Activated effector memory CD4-positive, alpha-beta T cell treated with Interleukin-2 at 50 U/mL for 16 hours (primary cell): ENCODE measurements at regions not wholly inside any gene's neighbourhood (a gene's known extent, or its start where the extent isn't known, plus 50 kb on each side); places are given as distances from the start of the nearest gene placed in this dataset.
"Not testable (repeated sequence)": the region's sequence is repeated elsewhere in the genome, so short reads cannot be mapped to it uniquely, and the experiment has no call there.

Experiments used
- DNase-seq: peaks from one replicate; pipeline ENCODE4 v3.0.0-alpha.2; 2020

- no peak for DNase-seq
Measured at GRCh38 chr6:2361195-2361594, 115.8 kb upstream of the GMDS start.

GRCh38 chr6:2360716-2361115, 115.3 kb upstream of the GMDS start:
- DNase-seq, result no peak

DNA sequence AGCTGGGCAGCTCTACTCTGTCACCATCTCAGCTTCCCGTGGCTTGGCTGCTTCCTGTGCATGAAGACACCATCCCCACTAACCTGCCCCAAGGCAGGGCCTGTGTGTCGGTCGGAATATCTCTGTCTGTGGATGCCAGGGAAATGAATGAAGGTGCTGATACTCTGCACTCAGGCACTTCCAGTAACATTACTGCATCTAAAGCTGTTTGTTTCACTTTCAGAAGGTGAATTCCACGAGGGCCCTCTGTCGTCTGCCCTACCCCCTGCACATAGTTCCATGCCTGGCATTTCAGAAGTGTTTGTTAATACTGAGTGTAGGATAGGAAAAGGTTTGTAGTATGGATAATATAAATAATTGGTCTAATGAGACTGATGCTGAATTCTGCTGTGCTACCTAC, 114.7 kb upstream of the GMDS start:
- DNase-seq, result no peak

GRCh38 chr6:2355150-2355549, 109.7 kb upstream of the GMDS start:
- DNase-seq, result no peak

- no peak for DNase-seq
Measured at GRCh38 chr6:2354138-2354491, 108.7 kb upstream of the GMDS start.

DNA sequence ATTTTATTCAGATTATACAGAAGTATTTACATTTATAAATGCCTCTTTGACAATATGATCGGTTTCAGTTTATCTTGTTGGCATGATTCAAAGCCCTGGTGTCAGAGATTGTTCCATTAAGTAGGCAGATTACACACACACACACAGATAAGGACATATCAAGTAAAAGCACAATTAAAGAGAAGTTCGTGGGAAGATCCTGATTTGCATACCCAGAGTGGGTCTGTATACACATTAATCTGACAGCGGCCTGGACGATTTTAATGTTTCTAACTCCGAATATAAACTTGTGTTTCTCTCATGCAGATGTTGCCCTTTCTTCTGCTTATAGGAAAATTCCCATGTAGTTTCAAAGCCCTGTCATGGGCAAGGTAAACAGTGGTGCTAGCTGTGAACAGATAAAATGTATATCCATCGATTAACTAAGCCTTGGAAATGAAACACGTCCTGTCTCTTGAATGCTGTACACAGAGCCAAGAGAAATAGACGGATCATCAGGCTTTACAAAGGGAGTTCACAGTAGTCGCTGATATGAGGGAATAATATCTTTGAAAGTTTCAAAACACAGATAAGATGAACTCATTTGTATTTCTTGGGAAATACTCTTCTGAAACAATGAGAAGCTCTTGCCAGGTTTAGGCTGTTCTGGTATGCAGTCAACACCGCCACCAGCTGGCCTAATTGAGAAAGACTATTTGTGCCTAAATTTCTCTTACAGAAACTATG, 108.2 kb upstream of the GMDS start:
- DNase-seq, result no peak

DNA sequence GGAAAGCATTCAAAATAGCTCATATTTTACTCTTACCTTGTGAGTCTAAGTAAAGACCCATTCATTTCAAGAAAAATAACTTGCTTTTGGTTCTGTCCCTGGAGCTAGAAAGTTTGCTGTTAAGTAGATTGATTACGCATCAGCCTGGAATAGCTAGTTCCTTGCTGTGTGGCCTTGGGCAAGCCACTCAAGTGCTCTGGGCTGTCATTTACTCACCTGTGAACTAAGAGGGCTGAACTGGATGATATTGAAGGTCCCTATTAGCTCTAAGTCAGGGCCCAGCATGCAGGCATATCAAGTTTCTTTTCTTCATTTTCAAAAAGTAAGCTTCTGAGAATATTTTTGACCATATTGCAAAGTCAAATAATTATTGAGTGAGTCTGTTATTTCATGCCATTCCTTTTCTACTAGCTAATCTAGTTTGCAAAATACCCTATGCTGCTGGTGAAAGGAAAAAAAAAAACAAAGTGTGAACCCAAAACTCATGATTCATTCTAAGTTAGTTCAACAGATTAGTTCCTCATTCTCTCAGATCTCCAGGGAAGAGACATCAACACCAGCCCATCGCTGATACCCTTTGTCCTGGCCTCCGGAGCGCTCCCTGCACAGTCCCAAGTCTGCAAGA, 106.5 kb upstream of the GMDS start:
- DNase-seq, result no peak

DNA sequence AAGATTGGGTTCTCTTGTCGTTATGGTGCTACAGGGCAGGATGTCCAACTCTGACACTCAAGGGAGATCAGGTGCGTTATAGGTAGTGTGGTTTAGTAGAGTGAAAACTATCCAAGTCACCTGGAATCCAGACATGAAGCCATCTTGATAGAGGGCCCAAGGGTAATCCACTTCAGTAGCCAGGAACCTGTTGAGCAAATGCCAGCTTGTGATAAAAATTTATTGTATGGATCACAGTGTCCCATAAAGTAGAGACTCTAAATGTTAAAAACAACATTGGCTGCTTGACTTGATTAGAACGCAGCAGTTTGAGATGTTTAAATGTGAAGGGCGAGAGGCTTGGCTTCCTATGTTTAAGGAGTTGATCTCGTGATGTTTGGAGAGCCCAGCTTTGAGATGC, 105.7 kb upstream of the GMDS start:
- DNase-seq, result no peak

- no peak for DNase-seq
Measured at GRCh38 chr6:2346078-2346477, 100.7 kb upstream of the GMDS start.

DNA sequence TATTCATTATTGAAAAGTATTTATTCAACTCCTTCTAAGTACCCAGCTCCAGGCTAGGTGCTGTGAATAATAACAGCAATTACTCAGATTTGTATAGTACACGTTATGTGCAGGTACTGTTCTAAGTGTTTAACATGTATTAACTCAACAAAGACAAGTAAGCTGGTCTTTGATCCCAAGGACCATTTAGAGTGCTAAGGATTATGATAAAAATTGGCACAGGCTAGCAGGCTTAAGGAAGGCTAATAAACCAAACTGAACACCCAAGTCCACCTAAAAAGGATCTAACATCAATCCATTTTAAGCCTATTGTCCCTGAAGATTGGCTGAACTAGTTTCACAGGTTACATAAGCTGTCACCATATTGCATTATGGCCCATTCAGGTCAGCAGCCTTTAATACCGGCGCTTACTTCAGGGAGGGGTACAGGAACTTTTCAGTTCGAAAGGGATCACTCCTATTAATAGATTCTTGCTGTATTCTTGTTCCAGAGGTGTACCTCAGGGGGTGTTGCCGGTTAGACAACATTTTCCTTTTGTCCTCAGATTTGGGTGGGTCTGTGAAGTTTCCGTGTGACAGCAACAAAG, 99.0 kb upstream of the GMDS start:
- no peak for DNase-seq

- no peak for DNase-seq
Measured at GRCh38 chr6:2327591-2327990, 82.2 kb upstream of the GMDS start.

DNA sequence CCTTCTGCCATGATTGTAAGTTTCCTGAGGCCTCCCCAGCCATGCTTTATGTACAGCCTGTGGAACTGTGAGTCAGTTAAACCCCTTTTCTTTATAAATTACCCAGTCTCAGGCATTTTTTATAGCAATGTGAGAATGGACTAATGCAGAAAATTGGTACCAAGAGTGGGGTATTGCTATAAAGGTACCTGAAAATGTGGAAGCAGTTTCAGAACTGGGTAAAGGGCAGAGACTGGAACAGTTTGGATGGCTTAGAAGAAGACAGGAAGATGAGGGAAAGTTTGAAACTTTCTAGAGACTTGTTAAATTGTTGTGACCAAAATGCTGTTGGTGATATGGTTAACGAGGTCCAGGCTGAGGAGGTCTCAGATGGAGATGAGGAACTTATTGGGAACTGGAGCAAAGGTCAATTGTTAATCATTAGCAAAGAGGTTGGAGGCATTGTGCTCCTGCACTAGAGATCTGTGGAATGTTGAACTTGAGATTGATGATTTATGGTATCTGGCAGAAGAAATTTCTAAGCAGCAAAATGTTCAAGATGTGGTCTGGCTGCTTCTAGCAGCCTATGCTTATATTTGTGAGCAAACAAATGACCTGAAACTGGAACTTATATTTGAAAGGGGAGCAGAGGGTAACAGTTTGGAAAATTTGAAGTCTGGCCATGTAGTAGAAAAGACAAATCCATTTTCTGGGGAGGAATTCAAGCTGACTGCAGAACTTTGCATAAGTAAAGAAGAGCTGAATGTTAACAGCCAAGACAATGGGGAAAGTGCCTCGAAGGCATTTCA, 79.0 kb upstream of the GMDS start:
- DNase-seq, result no peak

DNA sequence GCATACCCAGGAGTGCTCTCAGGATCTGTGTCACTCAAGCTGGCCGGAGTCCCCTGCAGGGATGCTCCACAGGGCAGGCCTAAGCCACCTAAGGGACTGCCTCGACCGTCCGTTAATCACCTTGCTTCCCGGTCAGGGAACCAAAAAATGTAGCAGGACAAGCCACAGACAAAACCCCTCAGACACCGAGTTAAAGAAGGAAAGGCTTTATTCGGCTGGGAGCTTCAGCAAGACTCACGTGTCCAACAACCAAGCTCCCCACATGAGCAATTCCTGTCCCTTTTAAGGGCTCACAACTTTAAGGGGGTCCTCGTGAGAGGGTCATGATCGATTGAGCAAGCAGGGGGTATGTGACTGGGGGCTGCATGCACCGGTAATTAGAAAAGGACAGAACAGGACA, 72.1 kb upstream of the GMDS start:
- DNase-seq, result not testable (repeated sequence)

DNA sequence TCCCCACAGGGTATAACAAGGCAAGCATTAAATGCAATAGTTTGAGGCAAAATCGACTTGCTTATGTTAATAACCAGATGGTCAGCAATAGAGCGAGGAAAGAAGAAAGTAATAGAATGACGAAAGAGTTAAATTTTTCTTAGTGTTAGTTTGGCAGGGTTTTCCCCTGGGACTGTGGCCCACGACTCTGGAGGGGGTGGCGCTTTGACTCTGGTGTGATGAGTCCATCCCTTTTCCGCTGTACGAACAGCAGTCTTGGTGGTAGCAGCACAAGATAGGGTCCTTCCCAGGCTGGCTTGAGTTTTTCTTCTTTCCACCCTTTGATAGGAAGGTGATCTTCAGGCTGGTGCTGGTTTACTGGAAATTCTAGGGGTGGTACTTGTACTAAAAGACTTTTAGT, 69.2 kb upstream of the GMDS start:
- DNase-seq, result no peak

- no peak for DNase-seq
Measured at GRCh38 chr6:2310042-2310441, 64.6 kb upstream of the GMDS start.

DNA sequence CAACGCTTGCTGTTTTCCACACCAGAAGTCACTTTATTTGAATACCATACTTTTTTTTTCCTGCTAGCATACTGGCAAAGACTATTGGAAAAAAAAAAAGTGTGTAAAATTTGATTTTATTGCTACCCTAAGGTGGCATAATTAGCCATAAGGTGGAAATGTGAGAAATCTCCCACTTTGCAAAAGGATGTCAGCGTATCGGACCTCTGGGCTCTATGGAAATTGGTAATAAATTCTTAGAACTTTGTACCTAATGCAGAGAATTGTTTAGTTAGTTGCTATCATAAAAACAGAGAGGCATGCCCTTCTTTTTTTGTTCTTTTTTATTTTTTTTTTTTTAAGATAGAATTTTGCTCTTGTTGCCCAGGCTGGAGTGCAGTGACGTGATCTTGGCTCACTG, 63.7 kb upstream of the GMDS start:
- DNase-seq, result no peak

DNA sequence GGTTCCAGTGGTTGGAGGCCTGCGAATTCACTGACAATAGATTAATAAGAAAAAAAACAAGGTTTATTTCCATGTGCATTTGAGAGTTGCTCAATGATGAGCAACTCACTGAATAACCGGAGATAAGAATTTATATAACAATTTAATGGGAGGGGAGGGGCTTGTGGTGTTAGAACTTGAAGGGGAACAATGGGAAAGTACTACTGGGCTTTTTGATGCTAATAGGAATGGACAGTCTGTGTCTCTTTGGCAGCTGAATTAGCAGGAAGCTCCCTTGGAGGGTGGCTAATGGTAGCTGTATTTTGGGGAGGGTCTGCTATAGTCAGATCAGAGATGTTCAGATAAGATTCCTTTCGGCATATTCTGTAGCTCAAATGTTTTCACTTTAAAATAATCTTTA, 62.4 kb upstream of the GMDS start:
- DNase-seq, result no peak

DNA sequence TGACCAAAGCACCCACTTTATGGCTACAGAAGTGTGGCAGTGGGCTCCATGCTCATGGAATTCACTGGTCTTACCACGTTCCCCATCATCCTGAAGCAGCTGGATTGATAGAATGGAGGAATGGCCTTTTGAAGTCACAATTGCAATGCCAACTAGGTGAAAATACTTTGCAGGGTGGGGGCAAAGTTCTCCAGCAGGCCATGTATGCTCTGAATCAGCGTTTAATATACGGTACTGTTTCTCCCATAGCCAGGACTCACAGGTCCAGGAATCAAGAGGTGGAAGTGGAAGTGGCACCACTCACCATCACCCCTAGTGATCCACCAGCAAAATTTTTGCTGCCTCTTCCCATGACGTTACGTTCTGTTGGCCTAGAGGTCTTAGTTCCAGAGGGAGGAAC, 60.5 kb upstream of the GMDS start:
- no peak for DNase-seq

DNA sequence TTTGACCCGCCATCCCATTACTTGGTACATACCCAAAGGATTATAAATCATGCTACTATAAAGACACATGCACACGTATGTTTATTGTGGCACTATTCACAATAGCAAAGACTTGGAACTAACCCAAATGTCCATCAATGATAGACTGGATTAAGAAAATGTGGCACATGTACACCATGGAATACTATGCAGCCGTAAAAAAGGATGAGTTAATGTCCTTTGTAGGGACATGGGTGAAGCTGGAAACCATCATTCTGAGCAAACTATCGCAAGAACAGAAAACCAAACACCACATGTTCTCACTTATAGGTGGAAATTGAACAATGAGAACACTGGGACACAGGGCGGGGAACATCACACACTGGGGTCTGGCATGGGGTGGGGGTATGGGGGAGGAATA, 57.1 kb upstream of the GMDS start:
- not testable (repeated sequence) for DNase-seq

DNA sequence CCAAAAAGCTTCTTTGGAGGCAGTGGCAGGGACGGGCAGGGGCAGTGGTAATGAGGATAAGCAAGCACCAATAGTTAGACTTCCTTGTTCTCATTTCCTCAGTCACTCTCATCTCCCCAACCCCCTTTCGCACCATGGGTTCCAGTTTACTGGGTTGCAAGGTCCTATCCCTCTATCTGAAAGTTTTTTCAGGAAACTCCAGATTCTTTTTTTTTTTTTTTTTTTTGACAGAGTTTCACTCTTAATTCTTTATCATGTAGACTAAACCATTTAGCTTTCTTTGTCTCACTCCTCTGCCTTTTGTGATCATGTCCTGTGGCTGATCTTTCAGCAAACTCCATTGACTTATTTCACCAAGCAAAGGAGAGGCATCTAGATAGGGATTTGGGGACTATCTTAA, 51.4 kb upstream of the GMDS start:
- no peak for DNase-seq
